Activated CD4-positive, CD25-positive, alpha-beta regulatory T cell (primary cell): ENCODE measurements at regions not wholly inside any gene's neighbourhood (a gene's known extent, or its start where the extent isn't known, plus 50 kb on each side); places are given as distances from the start of the nearest gene placed in this dataset.
"Not testable (repeated sequence)": the region's sequence is repeated elsewhere in the genome, so short reads cannot be mapped to it uniquely, and the experiment has no call there.

ENCODE experiments used
- DNase-seq, 4 experiments: peaks; one replicate each; lab custom pipeline; 2025; lab: John Stamatoyannopoulos, UW

DNA sequence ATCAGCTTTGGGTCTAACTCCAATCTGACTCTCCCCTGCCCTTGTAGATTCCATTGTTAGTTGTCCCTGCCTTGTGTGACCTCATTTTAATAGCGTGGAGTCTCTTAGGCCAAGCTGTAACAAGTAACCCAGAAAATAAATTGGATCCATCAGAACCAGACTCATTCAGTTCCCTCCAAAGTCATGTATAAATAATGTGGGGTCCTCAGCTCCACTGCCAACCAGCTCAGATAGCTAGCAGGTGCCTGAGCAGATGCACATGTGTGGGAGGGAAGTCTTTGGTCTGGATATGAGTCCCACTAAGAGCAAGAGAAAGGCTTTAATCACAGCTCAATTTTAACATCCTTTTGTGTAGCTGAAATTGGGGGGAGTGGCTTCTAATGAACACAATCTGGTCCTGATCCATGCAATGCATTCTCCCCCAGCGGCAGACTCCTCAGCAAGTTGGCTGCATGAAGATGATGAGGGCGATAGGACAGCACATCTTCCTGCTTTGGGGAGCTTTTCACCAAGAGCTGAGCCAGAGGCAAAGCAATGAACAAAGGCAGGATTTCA, 151.6 kb downstream of the ABCC12 start:
- no peak for DNase-seq

DNA sequence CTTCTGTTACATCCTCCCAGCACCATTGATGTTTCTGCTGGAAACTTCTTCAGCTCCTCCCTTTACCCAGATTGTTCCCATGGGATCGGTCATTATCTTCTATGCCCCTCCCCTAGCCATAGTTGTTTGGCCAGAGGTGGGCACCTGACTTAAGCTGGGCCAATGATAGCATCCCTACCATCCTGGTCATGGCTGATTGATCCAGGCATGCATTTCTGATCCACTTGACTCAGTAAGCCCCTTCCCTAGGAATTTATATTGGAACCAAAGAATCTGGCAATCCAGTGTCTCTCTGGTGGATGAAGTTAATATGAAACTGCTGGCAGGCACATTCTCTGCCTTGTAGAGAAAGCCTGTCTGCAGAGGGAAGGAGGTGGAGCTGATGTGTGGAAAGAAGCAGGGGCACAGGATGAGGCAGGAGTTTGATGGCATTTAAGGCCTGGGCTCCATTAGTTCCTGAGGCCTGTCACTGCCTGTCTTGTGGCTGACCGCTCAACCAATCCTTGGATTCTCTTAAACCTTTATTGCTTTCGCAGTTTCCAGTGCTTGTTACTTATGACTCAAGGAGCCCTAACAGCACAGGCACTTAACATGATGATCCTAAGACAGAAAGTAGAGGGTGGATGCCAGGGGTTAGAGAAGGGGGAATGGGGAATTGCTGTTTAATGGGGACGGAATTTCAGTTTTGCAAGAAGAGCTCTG, 152.4 kb downstream of the ABCC12 start:
- DNase-seq: no peak

DNA sequence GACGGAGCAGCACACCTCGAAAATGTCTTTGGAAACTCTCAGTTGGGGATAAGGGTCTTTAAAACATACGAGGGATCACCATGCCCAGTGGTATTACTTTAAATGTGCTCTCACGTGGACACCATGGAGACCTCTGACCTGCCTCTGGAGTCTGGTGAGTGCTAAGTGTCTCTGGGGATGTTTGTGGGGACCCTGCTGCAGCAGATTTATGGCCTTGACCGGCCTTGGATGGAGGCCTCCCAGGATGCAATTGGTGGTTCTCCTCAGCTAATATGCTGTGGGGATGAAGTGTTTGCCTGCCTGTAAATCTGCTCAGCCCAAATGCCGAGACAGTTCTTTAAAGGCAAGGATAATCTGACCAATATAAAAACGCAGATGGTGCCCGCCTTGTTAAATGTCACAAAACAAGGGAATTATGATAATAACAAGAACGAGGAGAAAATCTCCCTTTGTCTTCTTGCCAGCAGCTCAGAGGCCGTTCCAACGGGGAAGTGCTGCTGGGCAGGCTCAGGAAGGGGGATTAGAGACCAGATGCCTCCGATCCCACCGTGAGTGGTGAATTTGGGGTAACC, 154.4 kb downstream of the ABCC12 start:
- no peak for DNase-seq

DNA sequence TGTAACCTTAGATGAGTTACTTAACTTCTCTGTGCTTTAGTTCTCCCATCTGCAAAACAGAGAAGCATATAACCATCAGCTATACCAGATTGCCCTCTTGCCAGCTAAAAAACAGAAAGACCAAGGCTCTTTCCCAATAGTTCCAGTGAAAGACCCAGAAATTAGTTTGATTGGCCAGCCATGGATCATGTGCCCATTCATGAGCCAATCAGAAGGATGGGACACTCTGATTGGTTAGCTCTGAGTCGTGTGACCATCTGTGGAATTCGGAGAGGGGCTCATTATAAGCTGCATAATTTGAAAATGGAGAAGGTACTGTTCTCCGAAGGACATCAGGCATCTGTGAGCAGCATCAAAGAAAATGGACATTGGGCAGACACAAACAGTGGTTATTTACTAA, 155.2 kb downstream of the ABCC12 start:
- DNase-seq: no peak

DNA sequence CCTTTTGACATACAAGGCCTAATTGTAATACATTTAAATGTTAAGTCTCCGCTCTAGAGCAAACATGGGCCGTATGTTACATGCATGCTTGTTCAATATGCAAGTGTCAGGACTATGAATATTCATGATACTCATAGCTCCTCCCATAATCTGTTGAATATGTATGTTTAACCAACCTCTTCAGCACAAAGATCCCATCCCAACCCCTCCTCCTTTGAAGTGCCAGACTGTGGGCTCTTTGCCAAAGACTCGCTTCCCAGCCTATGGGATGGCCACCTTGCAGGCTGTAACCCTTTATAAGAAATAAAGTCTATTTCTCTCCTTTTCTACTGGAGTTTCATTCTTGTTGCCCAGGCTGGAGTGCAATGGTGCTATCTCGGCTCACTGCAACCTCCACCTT, 156.2 kb downstream of the ABCC12 start:
- DNase-seq: no peak

DNA sequence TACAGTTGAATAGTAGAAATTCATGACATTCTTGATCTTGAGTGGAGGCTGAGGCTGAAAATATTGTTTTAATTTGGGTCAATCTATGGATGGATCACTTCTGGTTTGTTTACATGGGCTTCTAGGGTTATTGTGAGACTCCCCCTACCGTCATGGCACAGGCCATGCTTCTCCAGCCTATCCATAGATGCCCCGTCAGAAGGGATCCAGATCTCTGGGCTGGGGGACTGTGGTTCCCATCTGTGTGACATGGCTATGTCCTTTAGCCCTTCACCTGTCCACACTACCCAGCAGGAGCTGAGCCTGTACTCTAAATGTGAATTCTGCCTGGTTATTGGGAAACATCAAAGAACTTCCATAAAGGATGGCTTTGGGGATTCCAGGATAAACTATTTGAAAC, 160.4 kb downstream of the ABCC12 start:
- no peak for DNase-seq

DNA sequence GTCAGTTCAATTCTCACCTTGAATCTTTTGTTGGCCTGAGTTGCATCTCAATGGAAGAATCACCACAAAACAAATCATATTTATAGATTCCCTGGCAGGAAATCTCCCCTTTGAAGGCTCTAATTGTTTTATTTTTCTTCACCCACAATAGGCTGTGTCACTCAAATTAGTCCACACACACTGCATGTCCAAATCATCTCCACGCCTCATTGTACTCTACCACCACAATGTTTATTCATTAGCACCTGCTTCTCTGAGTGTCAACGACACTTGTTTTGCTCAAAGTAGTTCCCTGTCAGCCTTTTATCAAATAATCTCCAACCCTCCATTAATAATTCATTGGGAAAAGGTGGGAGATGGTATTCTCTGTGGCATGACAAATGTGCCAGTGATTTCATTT, 164.3 kb downstream of the ABCC12 start:
- no peak for DNase-seq

DNA sequence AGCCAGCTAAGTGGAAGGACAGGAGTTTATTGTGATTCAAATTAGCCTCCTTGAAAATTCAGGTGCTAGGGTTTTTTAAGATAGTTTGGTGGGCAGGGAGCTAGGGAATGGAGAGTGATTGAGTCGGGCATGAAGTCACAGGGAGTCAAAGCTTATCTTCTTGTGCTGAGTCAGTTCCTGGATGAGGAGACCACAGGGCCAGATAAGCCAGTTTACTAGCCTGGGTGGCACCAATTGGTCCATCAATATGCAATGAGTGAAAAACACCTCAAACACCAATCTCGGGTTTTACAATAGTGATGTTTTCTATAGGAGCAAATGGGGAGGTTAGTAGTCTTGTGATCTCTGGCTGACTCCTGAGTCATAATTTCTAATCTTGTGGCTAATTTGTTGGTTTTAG, 165.1 kb downstream of the ABCC12 start:
- DNase-seq: no peak

DNA sequence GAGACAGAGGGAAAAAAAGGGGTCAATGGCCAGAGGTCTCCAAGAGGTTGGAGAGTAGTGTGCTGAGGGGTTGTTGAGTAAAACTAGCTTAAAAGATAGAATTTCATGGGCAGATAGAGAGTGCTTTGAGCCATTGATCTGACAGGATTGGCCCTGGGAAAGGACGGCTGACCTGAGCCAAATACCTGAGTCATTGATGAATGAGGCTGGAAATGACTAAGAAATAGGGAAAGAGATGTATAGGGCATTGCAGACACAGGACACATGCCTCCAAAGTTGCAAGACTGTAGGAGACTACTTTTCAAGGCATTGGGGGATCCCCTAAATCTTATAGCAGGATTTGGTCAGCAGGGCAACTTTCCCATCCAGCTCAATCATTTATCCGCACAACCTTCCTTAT, 168.7 kb downstream of the ABCC12 start:
- no peak for DNase-seq

DNA sequence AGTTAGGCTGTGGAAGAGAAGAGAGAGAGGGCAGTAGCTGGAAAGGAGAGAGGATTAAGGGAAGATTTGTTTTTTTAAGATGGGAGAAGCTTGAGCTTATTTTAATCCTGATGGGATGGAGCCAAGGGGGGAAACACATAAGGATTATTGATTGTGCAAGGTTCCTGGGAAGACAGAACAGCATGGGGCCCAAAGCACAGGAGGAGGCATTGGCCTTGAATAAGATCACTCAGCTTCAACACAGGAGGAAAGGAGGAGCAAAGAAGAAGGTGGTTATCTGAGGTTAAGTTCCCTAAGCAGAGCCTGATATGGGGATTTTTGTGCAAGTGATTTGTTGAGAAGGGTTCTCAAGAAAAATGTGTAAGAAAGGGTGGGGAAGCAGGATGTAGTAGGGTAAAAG, 169.8 kb downstream of the ABCC12 start:
- DNase-seq: no peak

DNA sequence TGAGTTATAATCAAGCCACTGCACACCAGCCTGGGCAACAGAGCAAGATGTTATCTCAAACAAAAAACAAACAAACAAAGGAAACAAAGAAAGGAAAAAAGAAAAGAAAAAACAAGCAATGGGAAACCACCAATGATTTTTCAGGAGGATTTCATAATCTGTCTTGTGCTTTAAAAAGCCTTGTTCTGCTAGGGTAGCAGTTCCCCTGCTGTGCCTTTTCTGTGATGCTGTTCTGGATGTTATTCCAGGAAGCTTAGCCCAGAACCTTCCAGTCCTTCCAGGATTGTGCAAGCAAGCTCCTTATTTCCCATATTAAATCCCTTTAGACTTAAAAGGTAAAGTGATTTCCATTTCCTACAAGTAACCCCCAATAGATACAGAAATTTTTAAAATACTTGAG, 171.1 kb downstream of the ABCC12 start:
- DNase-seq: no peak

DNA sequence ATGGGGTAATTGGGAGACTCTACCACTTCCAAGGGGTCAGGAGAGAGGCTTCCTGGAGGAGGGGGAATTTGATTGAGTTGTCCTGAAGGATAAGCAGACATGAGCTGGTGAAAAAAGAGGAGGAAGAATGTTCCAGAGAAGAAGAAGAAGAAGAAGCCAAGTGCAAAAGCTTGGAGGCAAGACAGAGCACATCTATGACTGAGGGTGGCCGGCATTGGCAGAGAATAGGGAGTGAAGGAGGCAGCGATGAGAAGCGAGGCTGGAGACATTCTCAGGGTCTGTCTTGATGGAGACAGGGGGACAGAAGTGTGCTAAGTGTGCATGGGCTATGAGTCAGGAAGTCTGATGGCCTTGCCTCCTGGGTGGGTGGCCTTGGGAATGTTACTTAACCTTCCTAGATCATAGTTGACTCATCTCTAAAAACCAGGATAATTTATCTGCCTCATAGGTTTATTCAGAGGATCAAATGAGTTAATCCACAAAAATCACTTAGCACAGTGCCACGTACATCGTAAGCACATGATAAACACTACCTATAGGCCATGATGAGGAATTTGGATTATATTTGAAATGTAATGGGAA, 171.7 kb downstream of the ABCC12 start:
- no peak for DNase-seq

DNA sequence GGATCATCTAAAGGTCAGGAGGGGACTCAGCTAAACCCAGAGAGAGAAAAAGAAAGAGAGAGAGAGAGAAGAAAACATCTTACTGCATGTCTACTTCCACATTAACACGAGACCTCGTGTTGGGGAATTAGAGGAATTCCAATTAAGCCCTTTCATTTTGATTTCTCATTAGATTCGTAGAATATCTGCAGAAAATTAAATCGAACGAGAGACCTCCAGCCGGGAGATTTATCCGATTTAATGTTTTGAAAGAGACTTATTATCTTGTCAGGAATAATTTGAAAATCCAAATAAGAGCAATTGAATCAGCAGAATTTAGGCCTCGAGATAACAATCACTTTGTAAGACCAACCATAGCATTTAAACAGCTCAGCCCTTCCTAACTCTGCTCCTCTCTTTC, 175.6 kb downstream of the ABCC12 start:
- no peak for DNase-seq

DNA sequence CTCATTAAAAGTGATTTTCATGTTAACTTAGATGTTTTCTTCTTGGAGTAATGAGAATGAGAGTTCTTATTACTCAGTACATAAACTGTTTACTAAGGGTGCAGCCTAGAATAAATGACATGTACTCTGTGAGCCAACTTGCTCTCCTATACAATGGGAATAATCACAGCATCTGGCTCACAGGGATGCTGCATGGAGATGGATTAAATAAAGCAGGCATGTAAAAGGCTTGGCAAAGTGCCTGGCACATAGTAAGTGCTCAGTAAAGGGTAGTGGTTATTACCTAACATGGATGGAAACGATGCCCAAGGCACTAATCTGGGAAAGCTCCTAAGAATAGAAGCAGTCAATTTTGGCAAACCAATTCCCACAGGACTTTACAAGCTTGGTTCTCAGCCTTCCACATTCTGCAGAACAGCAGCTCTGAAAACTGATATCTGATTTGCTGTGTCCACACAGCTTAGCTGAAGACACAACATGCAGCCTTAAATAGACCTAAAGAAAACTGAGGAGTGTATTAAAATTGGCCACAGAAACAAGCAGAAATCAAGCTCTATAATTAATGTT, 176.1 kb downstream of the ABCC12 start:
- DNase-seq: no peak

DNA sequence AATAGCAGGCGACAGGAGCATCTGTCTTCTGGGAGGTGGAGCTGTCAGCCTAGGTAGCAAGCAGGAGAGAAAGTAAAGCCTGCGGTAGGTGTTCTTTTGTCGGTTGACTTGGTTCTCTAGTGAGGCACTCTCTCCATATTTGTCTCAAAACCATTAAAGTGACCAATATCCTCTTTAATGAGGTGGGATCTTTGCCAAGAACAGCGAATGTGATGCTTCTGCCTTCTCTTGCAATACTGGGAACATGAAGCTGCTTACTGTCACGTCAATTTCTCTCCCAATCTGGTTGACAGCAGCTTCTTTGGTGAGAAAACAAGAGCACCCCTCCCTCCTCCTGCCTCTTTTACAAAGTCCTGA, 176.7 kb downstream of the ABCC12 start:
- DNase-seq: no peak

DNA sequence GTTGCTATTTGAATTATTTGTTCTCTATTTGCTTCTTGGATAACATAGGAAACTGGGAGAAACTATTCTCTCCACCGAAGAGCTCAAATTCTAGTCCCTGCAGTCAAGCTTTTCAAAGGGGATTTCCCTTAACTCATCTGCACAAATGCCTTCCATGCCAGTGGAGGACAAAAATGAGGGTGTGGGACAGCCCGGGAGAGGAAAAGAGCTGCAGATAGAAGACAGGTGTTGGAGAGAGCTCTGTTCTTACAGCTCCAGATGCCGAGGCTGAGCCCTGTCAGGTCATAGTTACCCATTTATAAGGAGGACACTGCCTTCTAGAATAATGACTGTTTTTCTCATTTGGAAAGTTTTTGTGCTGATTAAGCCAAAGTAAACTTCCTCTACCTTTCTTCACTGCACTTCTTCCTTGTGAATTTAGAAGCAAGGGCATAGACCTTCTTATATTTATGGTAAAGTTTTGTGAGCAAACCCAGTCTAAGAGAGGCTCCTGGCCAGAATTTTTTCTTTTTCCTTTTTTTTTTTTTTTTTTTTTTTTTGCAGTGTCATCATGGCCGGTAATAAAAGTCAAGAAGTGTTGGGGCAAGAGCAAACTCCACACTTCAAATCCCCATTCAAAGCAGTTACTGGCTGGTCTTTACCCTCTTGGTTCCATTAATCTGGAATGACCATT, 177.2 kb downstream of the ABCC12 start:
- no peak for DNase-seq

DNA sequence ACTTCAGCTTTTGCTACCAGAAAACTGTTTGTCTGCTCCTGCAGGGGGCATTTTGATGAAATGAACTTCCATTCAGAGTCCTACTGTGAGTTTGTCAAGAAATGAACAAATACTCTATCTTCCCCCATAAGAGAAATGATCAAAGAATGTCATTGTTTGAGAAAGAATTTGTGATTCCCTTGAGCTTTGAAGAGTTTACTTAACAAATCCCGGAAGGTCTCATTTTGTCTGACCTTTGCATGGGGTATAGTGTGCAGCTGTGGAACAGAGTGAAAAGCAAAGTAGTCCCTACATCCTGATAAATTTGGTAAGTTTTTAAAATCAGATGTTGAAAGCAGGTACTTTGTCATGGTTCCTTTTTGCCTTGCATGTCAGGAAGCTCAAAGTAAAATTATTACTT, 178.0 kb downstream of the ABCC12 start:
- DNase-seq: no peak

DNA sequence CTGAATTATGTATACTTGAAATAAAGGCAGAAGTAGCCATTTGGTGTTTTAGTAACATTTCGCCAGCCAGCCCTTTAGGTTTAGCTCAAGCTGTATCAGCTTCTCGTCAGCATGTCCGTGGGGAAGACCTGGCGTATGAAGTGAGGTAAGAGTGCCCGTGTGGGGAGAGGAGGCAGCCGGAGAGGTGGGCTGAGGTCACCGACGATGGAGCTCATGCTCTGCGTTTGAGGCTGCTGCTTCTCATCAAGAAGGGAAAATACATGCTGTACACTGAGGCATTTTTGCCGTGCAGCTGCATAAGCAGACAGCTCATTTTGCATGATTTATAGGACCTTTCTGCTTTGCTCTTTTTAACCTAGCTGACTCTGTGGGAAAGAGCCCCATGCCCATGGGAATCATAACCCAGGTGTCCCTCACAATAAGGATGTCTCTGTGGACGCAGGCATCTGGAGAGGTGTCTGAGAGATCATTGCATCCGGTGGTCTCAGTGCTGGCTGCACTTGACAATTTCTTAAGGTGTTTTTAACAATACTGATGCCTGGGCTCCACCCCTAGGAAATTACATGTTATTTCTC, 179.1 kb downstream of the ABCC12 start:
- DNase-seq: no peak

DNA sequence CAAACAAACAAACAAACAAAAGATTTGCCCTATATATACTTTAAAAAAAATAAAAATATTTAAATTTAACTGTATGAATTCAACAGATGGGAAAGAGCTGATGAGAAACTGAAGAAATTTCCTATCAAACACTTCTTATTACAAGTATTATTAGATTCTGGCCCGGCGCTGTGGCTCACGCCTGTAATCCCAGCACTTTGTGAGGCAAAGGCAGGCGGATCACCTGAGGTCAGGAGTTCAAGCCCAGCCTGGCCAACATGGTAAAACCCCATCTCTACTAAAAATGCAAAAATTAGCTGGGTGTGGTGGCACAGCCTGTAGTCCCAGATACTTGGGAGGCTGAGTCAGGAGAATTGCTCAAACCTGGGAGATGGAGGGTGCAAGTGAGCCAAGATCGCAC, 180.8 kb downstream of the ABCC12 start:
- not testable (repeated sequence) for DNase-seq

DNA sequence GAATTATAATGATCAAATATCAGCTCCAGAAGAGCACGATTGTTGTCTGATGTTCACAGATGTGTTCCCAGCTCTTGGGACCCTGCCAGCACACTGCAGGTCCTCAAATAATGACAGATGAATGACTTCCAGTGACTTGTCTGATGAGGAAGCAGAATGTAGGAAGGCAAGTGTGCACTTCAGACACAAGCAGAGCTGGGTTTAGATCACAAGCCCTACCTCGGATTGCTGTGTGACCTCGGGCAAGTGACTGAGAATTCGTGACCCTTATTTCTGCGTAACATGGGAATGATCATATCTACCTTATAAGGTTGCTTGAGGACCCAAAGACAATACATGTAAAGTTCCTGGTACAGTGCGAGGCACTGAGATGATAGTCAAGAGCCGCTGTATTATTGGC, 182.2 kb downstream of the ABCC12 start:
- no peak for DNase-seq

DNA sequence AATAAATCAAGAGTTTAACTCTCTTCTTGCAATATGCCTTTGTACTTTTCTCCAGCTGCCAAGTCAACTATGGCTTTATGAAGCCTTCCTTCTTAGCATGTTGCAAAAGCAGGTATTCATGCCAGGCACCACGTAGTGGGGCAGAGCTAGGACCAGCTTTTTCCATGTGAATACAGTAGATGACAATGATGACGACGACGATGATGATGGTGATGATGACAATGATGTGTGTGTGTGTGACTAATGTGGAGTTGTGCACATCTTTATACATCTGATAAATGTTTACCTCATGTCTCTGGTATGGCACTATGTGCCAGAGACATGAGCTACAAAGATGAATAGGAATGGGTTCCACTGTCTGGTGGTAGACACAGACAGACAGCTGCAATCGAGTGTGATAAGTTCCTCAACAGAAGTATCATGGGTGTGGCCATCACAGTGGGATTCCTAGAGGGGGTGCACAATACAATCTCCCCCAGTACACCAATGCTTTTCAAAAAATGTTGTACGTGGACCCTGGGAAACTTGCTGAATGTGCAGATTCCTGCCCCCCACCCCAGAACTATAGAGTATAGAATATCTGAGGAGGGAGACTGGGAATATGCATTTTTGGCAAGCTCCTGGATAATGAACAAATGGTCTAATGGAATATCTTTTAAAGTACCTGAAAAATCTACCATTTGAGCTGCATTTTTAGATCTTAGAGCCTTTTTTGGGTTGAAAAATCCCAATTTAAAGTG, 183.4 kb downstream of the ABCC12 start:
- DNase-seq: no peak

DNA sequence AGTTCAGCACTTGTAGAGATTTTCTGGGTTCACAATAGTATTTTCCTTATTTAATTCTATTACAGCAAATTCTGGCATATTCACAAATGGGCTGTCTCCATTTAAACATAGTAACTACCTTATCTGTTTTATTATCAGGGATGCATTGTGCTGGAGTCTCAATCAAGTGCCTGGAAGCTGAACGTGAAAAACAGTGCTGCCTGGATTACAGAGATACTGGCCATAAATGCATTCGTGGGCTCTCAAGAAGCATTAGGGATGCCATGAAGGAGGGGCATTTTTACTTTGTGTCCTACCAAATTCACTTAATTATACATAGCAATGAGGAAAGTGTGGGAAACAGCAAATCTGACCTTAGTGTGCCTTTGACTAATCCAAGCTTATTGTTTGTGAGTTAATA, 184.6 kb downstream of the ABCC12 start:
- no peak for DNase-seq
